KOPT-K1 (cell line): ENCODE measurements at regions not wholly inside any gene's neighbourhood (a gene's known extent, or its start where the extent isn't known, plus 50 kb on each side); places are given as distances from the start of the nearest gene placed in this dataset.

ENCODE experiments used
- H3K27ac ChIP-seq: fragments of 200-600 bp; sonication (generic); 2 replicates; pipeline ENCODE4 v1.5.1; 2016; ENCODE audit warnings: antibody characterized with exemption, mild to moderate bottlenecking, low read depth, low read length; ENCODE audit not compliant: poor library complexity, severe bottlenecking
- H3K36me3 ChIP-seq: fragments of 200-600 bp; sonication (generic); 2 replicates; pipeline ENCODE4 v1.5.1; 2017; ENCODE audit warnings: antibody characterized with exemption, mild to moderate bottlenecking, low read length, moderate library complexity; ENCODE audit not compliant: insufficient read depth
- H3K9me3 ChIP-seq: fragments of 200-600 bp; sonication (generic); 2 replicates; pipeline ENCODE4 v1.5.1; 2017; ENCODE audit warnings: antibody characterized with exemption, low read length, mild to moderate bottlenecking; ENCODE audit not compliant: insufficient read depth, poor library complexity, severe bottlenecking

GRCh38 chr11:37951996-37952395 is 1354.0 kb upstream of the RAG2 start:
- Histone ChIP-seq H3K27ac (no peak overlapping the region), H3K36me3 (no peaks in the 10 kb centered on the region), H3K9me3 (no peaks in the 10 kb centered on the region)

- Histone ChIP-seq H3K27ac (no peak overlapping the region), H3K36me3 (no peaks in the 10 kb centered on the region)
Measured at GRCh38 chr11:37948258-37948657, 1350.2 kb upstream of the RAG2 start.

DNA sequence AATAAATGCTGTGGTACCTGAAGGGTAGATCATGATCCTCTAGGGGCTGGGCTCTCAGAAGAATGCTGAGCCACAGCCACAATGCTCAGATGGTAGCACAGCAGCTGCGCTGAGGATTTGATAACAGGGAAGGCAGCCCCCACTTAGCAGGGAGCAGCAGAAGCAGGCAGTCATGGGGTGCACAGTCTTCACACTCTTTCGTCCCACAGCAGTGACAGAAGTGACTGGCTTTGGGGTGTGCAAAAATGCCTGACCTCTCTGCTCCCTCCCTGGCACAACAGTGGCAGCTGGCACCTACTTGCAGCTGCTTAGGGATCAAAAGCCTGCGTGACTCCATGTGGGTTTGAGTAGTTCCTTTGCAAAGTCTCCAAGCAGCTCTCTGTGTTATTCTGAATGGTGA is 1349.8 kb upstream of the RAG2 start:
- Histone ChIP-seq H3K27ac (no peak overlapping the region), H3K9me3 (peaks cover 4% of the 10 kb centered on the region), H3K36me3 (no peaks in the 10 kb centered on the region)

More at GRCh38 chr11:37948258-37948657, 1350.2 kb upstream of the RAG2 start:
- peaks cover 4% of the 10 kb centered on the region for H3K9me3 ChIP-seq

DNA sequence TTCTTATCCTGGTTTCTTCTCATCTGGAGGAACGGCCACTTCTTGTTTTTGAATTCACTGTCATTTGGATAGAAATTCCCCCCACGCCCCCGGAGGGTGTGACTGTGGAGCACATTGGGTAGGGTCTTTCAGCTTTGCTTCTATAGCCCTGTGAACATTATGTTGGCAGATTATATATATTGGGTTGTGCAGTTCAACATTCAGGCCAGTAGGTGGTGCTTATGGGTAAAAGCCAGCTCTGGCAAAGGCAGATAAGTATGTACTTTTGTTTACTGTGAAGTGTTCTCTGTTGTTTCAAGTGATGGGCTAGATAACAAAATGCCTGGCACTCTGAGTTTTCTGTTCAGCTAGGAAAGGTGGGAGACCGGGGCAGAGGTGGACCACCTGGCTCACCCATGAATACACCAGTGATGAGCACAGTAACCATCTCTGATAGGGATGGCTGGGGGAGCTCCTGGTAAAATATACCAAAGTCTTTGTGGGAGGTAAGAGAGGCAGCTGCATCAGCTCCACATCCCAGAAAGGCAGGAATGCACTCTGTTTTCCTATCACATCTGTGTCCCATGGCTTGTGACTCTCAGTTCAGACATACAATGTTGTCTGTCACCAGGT is 1348.2 kb upstream of the RAG2 start:
- Histone ChIP-seq H3K9me3 (peaks cover 4% of the 10 kb centered on the region), H3K27ac (no peak overlapping the region), H3K36me3 (no peaks in the 10 kb centered on the region)

DNA sequence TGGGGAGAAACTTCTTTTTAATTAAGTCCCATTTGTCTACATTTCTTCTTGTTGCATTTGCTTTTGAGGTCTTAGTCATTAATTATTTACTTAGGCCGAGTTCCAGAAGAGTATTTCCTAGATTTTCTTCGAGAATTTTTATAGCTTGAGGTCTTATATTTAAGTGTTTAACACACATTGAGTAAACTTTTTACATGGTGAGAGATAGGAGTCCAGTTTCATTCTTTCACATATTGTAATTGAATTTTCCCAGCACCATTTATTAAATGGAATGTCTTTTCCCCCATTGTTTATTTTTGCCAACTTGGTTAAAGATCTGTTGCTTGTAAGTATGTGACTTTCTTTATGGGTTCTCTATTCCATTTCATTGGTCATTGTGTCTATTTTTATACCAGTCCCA is 1344.0 kb upstream of the RAG2 start:
- H3K27ac ChIP-seq = no peak overlapping the region
- H3K9me3 ChIP-seq = peaks cover 4% of the 10 kb centered on the region
- H3K36me3 ChIP-seq = no peaks in the 10 kb centered on the region

DNA sequence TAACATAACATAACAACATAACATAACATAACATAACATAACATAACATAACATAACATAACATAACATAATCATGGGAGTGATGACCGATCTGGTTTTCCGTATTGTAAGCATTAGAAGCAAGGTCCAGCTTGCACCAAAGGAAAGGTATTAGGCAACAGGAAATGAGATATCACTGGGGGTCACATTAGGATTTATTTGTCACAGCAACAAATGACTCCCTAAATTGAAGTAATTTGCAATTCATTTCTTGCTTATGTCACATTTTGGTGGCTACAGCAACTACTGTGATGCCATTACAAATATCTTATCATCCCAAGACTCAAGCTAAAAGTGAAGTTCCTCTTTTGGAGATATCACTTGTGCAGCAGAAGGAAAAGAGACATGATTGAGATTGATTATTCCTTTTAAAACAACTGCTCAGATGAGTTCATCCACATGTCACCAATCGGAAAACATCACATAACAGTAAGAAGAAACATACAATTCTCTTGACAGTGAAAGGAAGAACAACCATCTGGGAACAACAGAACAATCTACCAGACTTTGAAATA is 1331.1 kb upstream of the RAG2 start:
- no peaks in the 10 kb centered on the region for H3K36me3 ChIP-seq
- H3K27ac ChIP-seq = no peak overlapping the region
- no peaks in the 10 kb centered on the region for H3K9me3 ChIP-seq

DNA sequence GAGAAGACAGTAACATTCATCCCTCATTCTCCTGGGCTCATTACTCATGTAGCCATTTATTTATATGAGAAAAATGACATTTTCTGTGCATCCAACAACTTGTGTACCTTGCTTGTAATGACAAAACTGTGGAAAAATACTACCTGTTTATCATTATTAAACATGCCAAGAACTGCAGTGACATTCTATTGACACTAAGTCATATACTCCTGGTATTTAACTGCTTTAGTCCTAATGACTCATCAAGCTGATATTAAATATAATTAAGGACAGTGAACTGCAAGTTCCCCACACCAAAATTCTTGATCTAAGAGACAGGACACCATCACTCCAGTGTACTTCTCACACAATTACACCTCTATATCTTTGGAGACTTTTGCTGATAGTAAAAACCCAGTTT is 1328.7 kb upstream of the RAG2 start:
- no peaks in the 10 kb centered on the region for H3K9me3 ChIP-seq
- no peak overlapping the region for H3K27ac ChIP-seq
- H3K36me3 ChIP-seq = no peaks in the 10 kb centered on the region

GRCh38 chr11:37916331-37916730 is 1318.3 kb upstream of the RAG2 start:
- H3K27ac ChIP-seq = no peak overlapping the region

DNA sequence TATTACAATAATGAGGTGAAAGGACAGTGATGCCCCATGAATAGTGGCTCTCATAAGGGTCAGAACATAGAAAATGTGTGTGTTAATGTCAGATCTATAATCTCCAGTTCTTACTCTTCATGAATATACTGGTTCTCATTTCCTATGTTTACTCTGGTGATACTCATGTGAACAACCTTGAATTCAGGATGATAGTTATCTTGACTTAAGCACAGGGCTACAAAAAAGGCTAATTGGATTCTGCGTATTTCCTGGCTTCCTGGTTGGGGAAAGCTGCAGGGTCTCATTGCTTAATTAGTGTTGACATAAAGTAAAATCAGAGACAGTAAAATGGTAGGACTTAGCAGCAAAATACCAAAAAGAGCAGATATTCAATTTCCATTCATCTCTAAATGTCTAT is 1316.8 kb upstream of the RAG2 start:
- Histone ChIP-seq H3K9me3 (no peaks in the 10 kb centered on the region), H3K36me3 (no peaks in the 10 kb centered on the region), H3K27ac (no peak overlapping the region)

More at GRCh38 chr11:37916331-37916730, 1318.3 kb upstream of the RAG2 start:
- H3K9me3 ChIP-seq = no peaks in the 10 kb centered on the region
- H3K36me3 ChIP-seq = no peaks in the 10 kb centered on the region

- Histone ChIP-seq H3K36me3 (no peaks in the 10 kb centered on the region), H3K9me3 (no peaks in the 10 kb centered on the region), H3K27ac (no peak overlapping the region)
Measured at GRCh38 chr11:37908219-37908548, 1310.1 kb upstream of the RAG2 start.

DNA sequence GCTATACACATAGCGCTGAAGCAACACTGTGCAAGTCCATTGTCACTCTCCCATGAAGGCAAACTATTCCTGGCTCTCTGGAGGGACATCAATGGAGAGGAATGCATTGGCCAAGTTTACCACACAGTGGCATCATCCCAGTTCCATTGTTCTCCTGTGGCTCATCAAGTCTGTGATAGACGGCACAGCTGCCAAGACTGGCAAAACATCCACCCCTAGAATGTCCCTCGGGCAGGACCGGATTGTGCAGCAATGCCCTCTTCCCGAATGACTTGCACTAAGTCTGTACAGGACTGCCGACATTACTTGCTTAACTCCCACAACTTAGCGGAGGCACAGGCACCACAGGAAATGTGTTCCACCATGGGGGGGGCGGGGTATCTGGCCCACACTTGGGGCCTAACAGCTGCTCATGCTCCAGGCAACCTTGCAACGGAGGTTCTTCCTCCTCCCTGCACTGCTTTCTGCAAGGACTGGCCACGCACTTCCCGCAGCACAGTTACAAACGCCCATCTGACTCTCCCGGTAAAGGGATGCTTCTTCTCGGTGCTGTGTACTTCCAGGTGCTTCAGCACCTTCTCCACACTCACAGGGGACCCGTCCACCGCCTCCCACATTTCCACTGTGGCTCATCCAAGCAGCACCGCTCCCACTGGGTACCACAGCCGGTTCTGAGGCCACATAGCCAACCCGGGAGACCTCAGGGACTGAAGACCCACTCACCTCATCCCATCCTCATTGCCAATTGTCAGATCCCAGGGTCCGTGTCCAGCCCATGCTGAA is 1309.6 kb upstream of the RAG2 start:
- Histone ChIP-seq H3K27ac (no peak overlapping the region), H3K9me3 (no peaks in the 10 kb centered on the region), H3K36me3 (no peaks in the 10 kb centered on the region)

DNA sequence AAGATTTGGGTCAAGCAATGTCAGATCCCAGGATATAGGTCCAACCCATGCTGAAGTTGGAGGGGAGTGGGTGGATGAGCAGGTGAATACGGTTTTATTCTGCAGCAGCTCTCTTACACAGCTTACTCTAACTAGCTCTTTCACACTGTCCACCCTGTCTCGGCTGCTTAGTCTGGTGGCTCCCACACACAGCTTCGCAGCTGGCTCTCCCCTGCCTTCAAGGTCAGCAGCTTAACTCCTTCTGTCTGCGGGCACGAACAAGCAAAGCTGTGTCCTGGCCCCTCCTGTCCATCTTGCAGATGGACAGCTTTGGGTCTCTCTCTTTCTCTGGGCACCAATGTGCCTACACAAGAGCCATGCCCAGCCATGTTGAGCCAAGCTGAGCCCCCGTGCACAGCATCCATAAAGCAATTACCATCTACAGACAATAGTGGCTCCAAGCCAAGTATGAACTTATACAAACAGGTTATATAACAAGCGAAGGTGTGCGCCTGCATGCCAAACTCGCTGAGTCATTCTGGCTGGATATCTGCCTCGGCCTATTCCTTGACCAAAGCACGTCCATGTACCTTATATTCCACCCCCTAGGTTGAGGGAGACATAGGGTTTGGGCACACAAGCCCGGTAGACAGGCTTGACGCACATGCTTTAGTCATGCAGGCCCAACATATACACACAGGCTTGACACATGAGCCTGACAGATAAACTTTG is 1307.8 kb upstream of the RAG2 start:
- Histone ChIP-seq H3K27ac (no peak overlapping the region), H3K36me3 (no peaks in the 10 kb centered on the region)

GRCh38 chr11:37896016-37896415 is 1298.0 kb upstream of the RAG2 start:
- Histone ChIP-seq H3K9me3 (peaks cover 6% of the 10 kb centered on the region), H3K36me3 (no peaks in the 10 kb centered on the region), H3K27ac (no peak overlapping the region)

More for the DNA sequence above, 1307.8 kb upstream of the RAG2 start:
- no peaks in the 10 kb centered on the region for H3K9me3 ChIP-seq

- H3K36me3 ChIP-seq = no peaks in the 10 kb centered on the region
- H3K27ac ChIP-seq = no peak overlapping the region
- no peaks in the 10 kb centered on the region for H3K9me3 ChIP-seq
Measured at GRCh38 chr11:37881741-37882140, 1283.7 kb upstream of the RAG2 start.

DNA sequence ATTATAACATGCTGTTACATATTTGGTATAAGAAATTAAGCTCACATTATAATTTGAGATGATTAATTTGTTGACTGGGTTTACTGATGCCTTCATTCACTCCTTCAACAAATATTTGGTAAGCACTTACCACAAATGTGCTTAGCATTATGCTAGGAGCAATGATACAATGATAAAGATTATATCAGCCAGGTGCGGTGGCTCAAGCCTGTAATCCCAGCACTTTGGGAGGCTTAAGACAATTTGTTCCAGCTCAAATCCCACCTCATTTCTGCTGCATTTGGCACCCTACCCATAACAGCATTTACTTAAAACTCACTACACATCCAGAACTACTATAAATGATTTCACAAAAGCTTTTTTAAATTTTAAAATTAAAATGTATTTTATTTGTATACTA is 1263.6 kb upstream of the RAG2 start:
- Histone ChIP-seq H3K36me3 (no peaks in the 10 kb centered on the region), H3K9me3 (no peaks in the 10 kb centered on the region), H3K27ac (no peak overlapping the region)
